DND-41 (cell line): ENCODE measurements at regions not wholly inside any gene's neighbourhood (a gene's known extent, or its start where the extent isn't known, plus 50 kb on each side); places are given as distances from the start of the nearest gene placed in this dataset.

Source experiments
- EZH2 ChIP-seq: IDR thresholded peaks from 3 replicates; pipeline ENCODE4 v1.6.1; 2012; ENCODE audit warnings: borderline replicate concordance, low read depth, mild to moderate bottlenecking, moderate library complexity, low read length, inconsistent platforms; ENCODE audit not compliant: severe bottlenecking
- TF ChIP-seq, protein P1 (sequence below): IDR thresholded peaks from 2 replicates; pipeline ENCODE4 v1.5.1; 2012; ENCODE audit warnings: borderline replicate concordance, low read length, moderate library complexity, mild to moderate bottlenecking; ENCODE audit not compliant: poor library complexity, severe bottlenecking; ENCODE audit errors: extremely low read depth

DNA sequence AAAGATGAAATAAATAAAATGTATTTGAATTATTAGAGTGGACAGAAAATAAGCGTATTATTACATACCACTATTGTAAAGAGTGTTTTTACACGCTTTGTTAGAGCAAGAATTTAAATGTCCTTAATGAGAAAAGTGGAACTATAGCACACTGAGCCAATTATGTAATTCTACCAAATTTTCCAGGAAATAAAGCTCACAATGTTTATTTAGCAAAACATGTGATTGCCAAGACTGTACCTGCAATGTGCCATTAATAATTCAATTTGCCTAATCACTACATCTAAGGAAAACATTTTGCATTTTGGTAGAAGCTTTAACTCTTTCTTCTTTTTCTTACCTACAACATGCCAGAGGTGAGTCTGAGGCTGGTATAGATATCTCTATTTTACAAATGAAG, 58.7 kb upstream of the PHACTR1 start:
- TF ChIP-seq, protein P1, sequence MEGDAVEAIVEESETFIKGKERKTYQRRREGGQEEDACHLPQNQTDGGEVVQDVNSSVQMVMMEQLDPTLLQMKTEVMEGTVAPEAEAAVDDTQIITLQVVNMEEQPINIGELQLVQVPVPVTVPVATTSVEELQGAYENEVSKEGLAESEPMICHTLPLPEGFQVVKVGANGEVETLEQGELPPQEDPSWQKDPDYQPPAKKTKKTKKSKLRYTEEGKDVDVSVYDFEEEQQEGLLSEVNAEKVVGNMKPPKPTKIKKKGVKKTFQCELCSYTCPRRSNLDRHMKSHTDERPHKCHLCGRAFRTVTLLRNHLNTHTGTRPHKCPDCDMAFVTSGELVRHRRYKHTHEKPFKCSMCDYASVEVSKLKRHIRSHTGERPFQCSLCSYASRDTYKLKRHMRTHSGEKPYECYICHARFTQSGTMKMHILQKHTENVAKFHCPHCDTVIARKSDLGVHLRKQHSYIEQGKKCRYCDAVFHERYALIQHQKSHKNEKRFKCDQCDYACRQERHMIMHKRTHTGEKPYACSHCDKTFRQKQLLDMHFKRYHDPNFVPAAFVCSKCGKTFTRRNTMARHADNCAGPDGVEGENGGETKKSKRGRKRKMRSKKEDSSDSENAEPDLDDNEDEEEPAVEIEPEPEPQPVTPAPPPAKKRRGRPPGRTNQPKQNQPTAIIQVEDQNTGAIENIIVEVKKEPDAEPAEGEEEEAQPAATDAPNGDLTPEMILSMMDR: no peak
- no peak for TF ChIP-seq EZH2
